ENCODE measurements at regions not wholly inside any gene's neighbourhood (a gene's known extent, or its start where the extent isn't known, plus 50 kb on each side); places are given as distances from the start of the nearest gene placed in this dataset.

- Histone ChIP-seq H3K4me3 (replicated peaks; ENCODE audit: insufficient read depth, low read length) (no peak overlapping the region), H3K27me3 (ENCODE audit: insufficient read depth, poor library complexity, severe bottlenecking) (no peaks in the 10 kb centered on the region), H3K27ac (replicated peaks) (no peak overlapping the region)
- no peak for DNase-seq (ENCODE audit: low read depth in 1 of 2, low spot score in 1 of 2)
- TF ChIP-seq REST (IDR thresholded peaks at IDR 0.05; ENCODE audit: insufficient replicate concordance, low read depth) (no peak), SPI1 (IDR thresholded peaks at IDR 0.05; ENCODE audit: borderline replicate concordance, low read depth) (no peak), POLR2AphosphoS5 (IDR thresholded peaks at IDR 0.05; ENCODE audit: low read depth) (no peak), CTCF (IDR thresholded peaks at IDR 0.05; ENCODE audit: insufficient read depth, low read length) (no peak)
Observed at GRCh38 chr4:137739391-137739790, 207.1 kb upstream of the PCDH18 start.

GRCh38 chr4:137738375-137738990 lies 206.2 kb upstream of the PCDH18 start:
- Histone ChIP-seq H3K27ac (replicated peaks) (no peak overlapping the region), H3K27me3 (ENCODE audit: insufficient read depth, poor library complexity, severe bottlenecking) (no peaks in the 10 kb centered on the region), H3K4me3 (replicated peaks; ENCODE audit: insufficient read depth, low read length) (no peak overlapping the region)
- DNase-seq (ENCODE audit: low read depth in 1 of 2, low spot score in 1 of 2): no peak
- TF ChIP-seq CTCF (IDR thresholded peaks at IDR 0.05; ENCODE audit: insufficient read depth, low read length) (no peak), POLR2AphosphoS5 (IDR thresholded peaks at IDR 0.05; ENCODE audit: low read depth) (no peak), SPI1 (IDR thresholded peaks at IDR 0.05; ENCODE audit: borderline replicate concordance, low read depth) (no peak), REST (IDR thresholded peaks at IDR 0.05; ENCODE audit: insufficient replicate concordance, low read depth) (no peak)

- no peak for DNase-seq (ENCODE audit: low read depth in 1 of 2, low spot score in 1 of 2)
- Histone ChIP-seq H3K27ac (replicated peaks) (no peak overlapping the region), H3K27me3 (ENCODE audit: insufficient read depth, poor library complexity, severe bottlenecking) (no peaks in the 10 kb centered on the region), H3K4me3 (replicated peaks; ENCODE audit: insufficient read depth, low read length) (no peak overlapping the region)
- TF ChIP-seq SPI1 (IDR thresholded peaks at IDR 0.05; ENCODE audit: borderline replicate concordance, low read depth): no peak
- no peak for TF ChIP-seq POLR2AphosphoS5 (IDR thresholded peaks at IDR 0.05; ENCODE audit: low read depth)
- TF ChIP-seq GABPA (IDR thresholded peaks at IDR 0.05; ENCODE audit: low read depth): no peak
- no peak for TF ChIP-seq CTCF (IDR thresholded peaks at IDR 0.05; ENCODE audit: insufficient read depth, low read length)
- TF ChIP-seq REST (IDR thresholded peaks at IDR 0.05; ENCODE audit: insufficient replicate concordance, low read depth): no peak
Observed at GRCh38 chr4:137735561-137736104, 203.3 kb upstream of the PCDH18 start.
